GM10248 (cell line): ENCODE measurements at regions not wholly inside any gene's neighbourhood (a gene's known extent, or its start where the extent isn't known, plus 50 kb on each side); places are given as distances from the start of the nearest gene placed in this dataset.

ENCODE experiments used
- CTCF ChIA-PET: fragments of 300-600 bp; sonication (Branson Sonifier 250); formaldehyde crosslinking; extraction: SDS; loops from one replicate; lab custom pipeline; 2021; ENCODE audit warnings: antibody characterized with exemption; lab: Yijun Ruan, JAX
- POLR2A ChIA-PET: fragments of 350-650 bp; sonication (Branson Sonifier 250); formaldehyde crosslinking; extraction: SDS; loops from one replicate; lab custom pipeline; 2020; ENCODE audit warnings: antibody characterized with exemption; lab: Yijun Ruan, JAX
- DNase-seq: peaks from one replicate; pipeline ENCODE4 v3.0.0; 2012; ENCODE audit errors: extremely low spot score
- TF ChIP-seq, protein P1 (sequence below): IDR thresholded peaks from 2 replicates; pipeline ENCODE4 v1.5.1; 2012; ENCODE audit warnings: mild to moderate bottlenecking, low read depth; ENCODE audit errors: extremely low read depth, missing control alignments, control extremely low read depth

- no peak for DNase-seq
- CTCF ChIA-PET: interaction anchor here (1.0 to 2.0 kb wide), 3 partner anchors 8 to 271 kb away, joined by 3 to 6 read pairs (median 3); no protein-coding TSS in a partner anchor
- POLR2A ChIA-PET: no interaction called here
- TF ChIP-seq, protein P1, sequence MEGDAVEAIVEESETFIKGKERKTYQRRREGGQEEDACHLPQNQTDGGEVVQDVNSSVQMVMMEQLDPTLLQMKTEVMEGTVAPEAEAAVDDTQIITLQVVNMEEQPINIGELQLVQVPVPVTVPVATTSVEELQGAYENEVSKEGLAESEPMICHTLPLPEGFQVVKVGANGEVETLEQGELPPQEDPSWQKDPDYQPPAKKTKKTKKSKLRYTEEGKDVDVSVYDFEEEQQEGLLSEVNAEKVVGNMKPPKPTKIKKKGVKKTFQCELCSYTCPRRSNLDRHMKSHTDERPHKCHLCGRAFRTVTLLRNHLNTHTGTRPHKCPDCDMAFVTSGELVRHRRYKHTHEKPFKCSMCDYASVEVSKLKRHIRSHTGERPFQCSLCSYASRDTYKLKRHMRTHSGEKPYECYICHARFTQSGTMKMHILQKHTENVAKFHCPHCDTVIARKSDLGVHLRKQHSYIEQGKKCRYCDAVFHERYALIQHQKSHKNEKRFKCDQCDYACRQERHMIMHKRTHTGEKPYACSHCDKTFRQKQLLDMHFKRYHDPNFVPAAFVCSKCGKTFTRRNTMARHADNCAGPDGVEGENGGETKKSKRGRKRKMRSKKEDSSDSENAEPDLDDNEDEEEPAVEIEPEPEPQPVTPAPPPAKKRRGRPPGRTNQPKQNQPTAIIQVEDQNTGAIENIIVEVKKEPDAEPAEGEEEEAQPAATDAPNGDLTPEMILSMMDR: no peak
Observed at GRCh38 chr3:24765399-24765798, 270.7 kb upstream of the THRB start.

DNA sequence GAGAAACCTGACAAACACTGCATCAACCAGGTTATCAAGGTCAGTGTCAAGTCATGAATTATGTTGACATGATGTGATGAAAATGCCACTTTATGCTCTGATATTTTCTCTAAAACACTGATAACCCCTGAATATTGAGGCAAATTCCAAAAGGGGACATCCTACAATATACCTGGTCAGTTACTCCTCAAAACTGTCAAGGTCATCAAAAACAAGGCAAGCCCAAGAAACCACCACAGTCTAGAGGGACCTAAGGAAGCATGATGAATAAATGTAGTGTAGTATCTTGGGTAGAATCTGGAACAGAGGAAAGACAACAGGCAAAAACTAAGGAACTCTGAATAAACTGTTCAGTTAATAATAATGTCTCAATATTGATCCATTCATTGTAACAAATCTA lies 275.3 kb upstream of the THRB start:
- ChIA-PET POLR2A (no interaction called here), CTCF (no interaction called here)
- TF ChIP-seq, protein P1: no peak
- DNase-seq: no peak

GRCh38 chr3:24773798-24774197 lies 279.1 kb upstream of the THRB start:
- ChIA-PET POLR2A (no interaction called here), CTCF (interaction anchor here (0.7 to 1.8 kb wide), 7 partner anchors 10 to 1939 kb away, joined by 3 to 12 read pairs (median 4); no protein-coding TSS in a partner anchor)
- TF ChIP-seq, protein P1: peak; percentile 73
- DNase-seq: peak; percentile 22

- TF ChIP-seq, protein P1: no peak
- POLR2A ChIA-PET: no interaction called here
- no peak for DNase-seq
- CTCF ChIA-PET: no interaction called here
Observed at GRCh38 chr3:24780991-24781390, 286.3 kb upstream of the THRB start.

DNA sequence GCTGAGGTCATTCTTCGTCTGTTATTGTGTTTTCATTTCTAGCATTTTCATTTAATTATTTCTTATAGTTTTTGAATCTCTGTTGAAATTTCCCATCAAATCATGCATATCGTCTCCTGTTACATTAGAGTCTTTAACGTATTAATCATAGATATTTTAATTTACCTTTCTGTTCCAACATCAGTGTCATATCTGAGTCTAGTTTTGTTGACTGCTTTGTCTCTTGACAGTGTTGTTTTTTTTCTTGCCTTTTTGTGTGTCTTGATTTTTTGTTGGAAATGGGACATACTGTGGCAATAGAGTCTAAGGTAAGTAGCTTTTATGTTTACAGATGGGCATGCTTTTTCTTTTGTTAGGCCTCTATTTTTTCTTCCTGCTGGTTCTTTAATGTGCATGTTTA lies 286.8 kb upstream of the THRB start:
- DNase-seq: no peak
- ChIA-PET POLR2A (no interaction called here), CTCF (no interaction called here)
- TF ChIP-seq, protein P1: no peak

DNA sequence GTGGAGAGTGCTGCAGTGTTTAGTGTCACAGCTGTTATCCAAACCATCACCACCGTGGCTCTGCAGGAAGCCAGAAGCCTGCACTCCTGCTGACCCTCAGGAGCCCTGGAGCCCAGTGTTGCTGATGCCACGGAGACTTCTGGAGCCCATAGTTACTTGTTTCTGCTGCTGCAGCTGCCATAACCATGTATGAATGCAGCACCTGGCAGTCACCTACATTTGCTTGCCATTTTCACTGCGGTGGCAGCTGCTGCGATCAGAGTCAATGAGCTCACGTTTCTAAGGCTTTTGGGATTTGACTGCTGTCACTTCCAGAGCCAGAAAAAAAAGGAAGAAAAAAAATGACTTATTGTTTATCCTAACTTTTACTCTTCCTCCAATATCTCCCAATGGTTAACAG lies 299.2 kb upstream of the THRB start:
- no peak for DNase-seq
- ChIA-PET POLR2A (no interaction called here), CTCF (no interaction called here)
- TF ChIP-seq, protein P1: no peak
